PC-3 (cell line): ENCODE measurements at regions not wholly inside any gene's neighbourhood (a gene's known extent, or its start where the extent isn't known, plus 50 kb on each side); places are given as distances from the start of the nearest gene placed in this dataset.
"Not testable (repeated sequence)": the region's sequence is repeated elsewhere in the genome, so short reads cannot be mapped to it uniquely, and the experiment has no call there.

Source experiments
- ATAC-seq: fragments of 200-7000 bp; cut with Tn5 transposase; 2 replicates; pipeline ENCODE4 v1.9.1; 2020; ENCODE audit warnings: mild to moderate bottlenecking, moderate library complexity
- BruUV-seq: library from RNA; stranded (reverse); fragments of 400-500 nt; replicated peaks from 2 replicates; lab custom pipeline; 2021; lab: Mats Ljungman, UMichigan
- CTCF ChIA-PET: fragments of 300-600 bp; sonication (Branson Sonifier 250); formaldehyde crosslinking; loops from one replicate; lab custom pipeline; 2022; ENCODE audit warnings: antibody characterized with exemption; lab: Charles Lee
- POLR2A ChIA-PET: fragments of 300-600 bp; sonication (Branson Sonifier 250); formaldehyde crosslinking; loops from one replicate; lab custom pipeline; 2022; ENCODE audit warnings: antibody characterized with exemption; ENCODE audit not compliant: unreplicated experiment; lab: Charles Lee
- DNase-seq: peaks from one replicate; pipeline ENCODE4 v3.0.0-alpha.2; 2015
- H2AFZ ChIP-seq: fragments of 300-600 bp; sonication (generic); 2 replicates; pipeline ENCODE4 v1.6.0; 2016; ENCODE audit warnings: antibody characterized with exemption, low read length
- H3F3A ChIP-seq: fragments of 300-600 bp; sonication (generic); one replicate; pipeline ENCODE4 v1.6.0; 2017; ENCODE audit warnings: antibody characterized with exemption, low read length, control low read depth, mild to moderate bottlenecking; ENCODE audit not compliant: unreplicated experiment
- H3K27ac ChIP-seq: fragments of 300-600 bp; sonication (generic); 2 replicates; pipeline ENCODE4 v1.5.1; 2016; ENCODE audit warnings: mild to moderate bottlenecking, low read length
- H3K27me3 ChIP-seq: fragments of 300-600 bp; sonication (generic); 2 replicates; pipeline ENCODE4 v1.6.1; 2016; ENCODE audit warnings: low read length, mixed read lengths
- H3K36me3 ChIP-seq: fragments of 300-600 bp; sonication (generic); 2 replicates; pipeline ENCODE4 v1.6.1; 2016; ENCODE audit warnings: low read depth, mixed run types, low read length, mixed read lengths
- H3K4me1 ChIP-seq: fragments of 300-600 bp; sonication (generic); 2 replicates; pipeline ENCODE4 v1.5.1; 2016; ENCODE audit warnings: low read length; ENCODE audit not compliant: insufficient read depth
- H3K4me2 ChIP-seq: fragments of 300-600 bp; sonication (generic); 2 replicates; pipeline ENCODE4 v1.6.0; 2016; ENCODE audit warnings: low read length
- H3K4me3 ChIP-seq: fragments of 300-600 bp; sonication (generic); 2 replicates; pipeline ENCODE4 v1.5.1; 2016; ENCODE audit warnings: mild to moderate bottlenecking, low read length, mixed read lengths
- H3K79me2 ChIP-seq: fragments of 300-600 bp; sonication (generic); 2 replicates; pipeline ENCODE4 v1.6.1; 2017; ENCODE audit warnings: low read length, mixed read lengths
- H3K9ac ChIP-seq: fragments of 300-600 bp; sonication (generic); 2 replicates; pipeline ENCODE4 v1.6.0; 2016; ENCODE audit warnings: mild to moderate bottlenecking, low read length
- H3K9me2 ChIP-seq: fragments of 300-600 bp; sonication (generic); replicated peaks from 2 replicates; pipeline ENCODE4 v1.6.1; 2016; ENCODE audit warnings: mixed run types, low read length, mixed read lengths
- H3K9me3 ChIP-seq: fragments of 300-600 bp; sonication (generic); 2 replicates; pipeline ENCODE4 v1.6.1; 2016; ENCODE audit warnings: low read length, mixed read lengths
- H4K20me1 ChIP-seq: fragments of 300-600 bp; sonication (generic); 2 replicates; pipeline ENCODE4 v1.6.1; 2016; ENCODE audit warnings: low read length, mixed read lengths
- EZH2 ChIP-seq: fragments of 300-600 bp; sonication (generic); IDR thresholded peaks from one replicate; pipeline ENCODE4 v1.6.1; 2017; ENCODE audit warnings: antibody characterized with exemption, mild to moderate bottlenecking, low read length; ENCODE audit not compliant: unreplicated experiment
- EZH2phosphoT487 ChIP-seq: fragments of 300-600 bp; sonication (generic); IDR thresholded peaks from 2 replicates; pipeline ENCODE4 v1.6.1; 2018; ENCODE audit warnings: mild to moderate bottlenecking, antibody characterized with exemption, low read length, borderline replicate concordance
- intact Hi-C: fragments of 100-400 bp; cut with micrococcal nuclease; formaldehyde crosslinking; loops from 2 replicates; pipeline ENCODE4 v1.9.0; 2023
- TF ChIP-seq, protein P1 (sequence below): fragments of 300-600 bp; sonication (generic); conservative IDR thresholded peaks from 2 replicates; pipeline ENCODE4 v1.5.1; 2017; ENCODE audit warnings: antibody characterized with exemption, low read depth, mild to moderate bottlenecking, low read length

DNA sequence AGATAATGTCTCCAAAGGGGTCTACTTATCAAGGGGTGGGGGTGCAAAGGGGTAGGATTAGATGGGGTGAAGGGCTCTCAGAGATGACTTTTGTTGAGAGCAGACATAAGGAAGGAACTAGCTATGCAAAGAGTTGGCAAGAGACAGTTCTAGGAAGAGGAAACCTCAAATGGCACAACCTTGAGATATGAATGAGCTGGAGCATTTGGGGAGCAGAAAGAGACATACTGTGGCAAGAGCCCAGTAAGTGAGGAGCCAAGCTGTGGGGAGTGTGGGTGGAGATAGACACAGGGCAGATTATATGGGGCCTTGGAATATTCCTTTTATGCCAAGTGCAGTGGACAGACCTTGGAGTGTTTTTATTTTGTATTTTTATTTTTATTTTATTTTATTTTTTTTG lies 84.8 kb upstream of the BTG3 start:
- TF ChIP-seq EZH2phosphoT487 (no peak), EZH2 (no peak)
- TF ChIP-seq, protein P1, sequence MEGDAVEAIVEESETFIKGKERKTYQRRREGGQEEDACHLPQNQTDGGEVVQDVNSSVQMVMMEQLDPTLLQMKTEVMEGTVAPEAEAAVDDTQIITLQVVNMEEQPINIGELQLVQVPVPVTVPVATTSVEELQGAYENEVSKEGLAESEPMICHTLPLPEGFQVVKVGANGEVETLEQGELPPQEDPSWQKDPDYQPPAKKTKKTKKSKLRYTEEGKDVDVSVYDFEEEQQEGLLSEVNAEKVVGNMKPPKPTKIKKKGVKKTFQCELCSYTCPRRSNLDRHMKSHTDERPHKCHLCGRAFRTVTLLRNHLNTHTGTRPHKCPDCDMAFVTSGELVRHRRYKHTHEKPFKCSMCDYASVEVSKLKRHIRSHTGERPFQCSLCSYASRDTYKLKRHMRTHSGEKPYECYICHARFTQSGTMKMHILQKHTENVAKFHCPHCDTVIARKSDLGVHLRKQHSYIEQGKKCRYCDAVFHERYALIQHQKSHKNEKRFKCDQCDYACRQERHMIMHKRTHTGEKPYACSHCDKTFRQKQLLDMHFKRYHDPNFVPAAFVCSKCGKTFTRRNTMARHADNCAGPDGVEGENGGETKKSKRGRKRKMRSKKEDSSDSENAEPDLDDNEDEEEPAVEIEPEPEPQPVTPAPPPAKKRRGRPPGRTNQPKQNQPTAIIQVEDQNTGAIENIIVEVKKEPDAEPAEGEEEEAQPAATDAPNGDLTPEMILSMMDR: no peak
- no peaks in the 10 kb centered on the region for H3K9me2 ChIP-seq
- no peak overlapping the region for H3K9ac ChIP-seq
- intact Hi-C loops: no loop called here
- H3F3A ChIP-seq: no peaks in the 10 kb centered on the region
- no peaks in the 10 kb centered on the region for H4K20me1 ChIP-seq
- H3K4me3 ChIP-seq: no peak overlapping the region
- 0 out of 2 replicates have a peak, but pooled peaks cover 3% of the 10 kb centered on the region for H3K9me3 ChIP-seq
- no peak overlapping the region for H3K27ac ChIP-seq
- POLR2A ChIA-PET: no interaction called here
- H3K4me1 ChIP-seq: no peaks in the 10 kb centered on the region
- no peaks in the 10 kb centered on the region for H3K79me2 ChIP-seq
- no peak overlapping the region for H3K4me2 ChIP-seq
- H2AFZ ChIP-seq: no peak overlapping the region
- H3K27me3 ChIP-seq: no peaks in the 10 kb centered on the region
- ATAC-seq (no peak), DNase-seq (no peak)
- CTCF ChIA-PET: interaction anchor here (0.7 kb wide), 1 partner anchor 178 kb away, joined by 3 read pairs; no protein-coding TSS in a partner anchor
- BruUV-seq: no TSS peak
- no peaks in the 10 kb centered on the region for H3K36me3 ChIP-seq

DNA sequence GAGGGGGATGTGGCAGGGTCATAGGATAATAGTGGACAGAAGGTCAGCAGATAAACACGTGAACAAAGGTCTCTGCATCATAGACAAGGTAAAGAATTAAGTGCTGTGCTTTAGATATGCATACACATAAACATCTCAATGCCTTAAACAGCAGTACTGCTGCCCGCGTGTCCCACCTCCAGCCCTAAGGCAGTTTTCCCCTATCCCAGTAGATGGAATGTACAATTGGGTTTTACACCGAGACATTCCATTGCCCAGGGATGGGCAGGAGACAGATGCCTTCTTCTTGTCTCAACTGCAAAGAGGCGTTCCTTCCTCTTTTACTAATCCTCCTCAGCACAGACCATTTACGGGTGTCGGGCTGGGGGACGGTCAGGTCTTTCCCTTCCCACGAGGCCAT lies 81.7 kb upstream of the BTG3 start:
- POLR2A ChIA-PET: not testable (repeated sequence)

DNA sequence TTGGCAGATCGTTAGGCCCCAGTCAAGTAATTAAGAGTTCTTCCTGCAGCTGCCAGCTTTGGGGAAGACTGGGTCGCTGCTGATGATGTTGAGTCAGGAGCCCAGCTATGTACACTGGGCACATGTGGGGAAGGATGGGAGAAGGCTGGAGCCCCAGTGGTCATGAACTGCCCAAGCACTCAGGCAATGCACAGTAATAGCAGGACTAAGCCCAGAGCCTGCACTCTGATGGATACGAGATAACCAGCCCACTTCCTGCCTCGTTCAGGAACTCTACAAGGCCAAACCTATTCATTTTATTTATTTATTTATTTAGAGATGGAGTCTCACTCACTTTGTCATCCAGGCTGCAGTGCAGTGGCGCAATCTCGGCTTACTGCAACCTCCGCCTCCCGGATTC lies 81.1 kb upstream of the BTG3 start:
- H3K27me3 ChIP-seq: no peaks in the 10 kb centered on the region
- no TSS peak for BruUV-seq
- DNase-seq (no peak), ATAC-seq (no peak)
- no peaks in the 10 kb centered on the region for H3K36me3 ChIP-seq
- no peak overlapping the region for H3K4me3 ChIP-seq
- H4K20me1 ChIP-seq: no peaks in the 10 kb centered on the region
- no peaks in the 10 kb centered on the region for H3K9me2 ChIP-seq
- H2AFZ ChIP-seq: no peak overlapping the region
- intact Hi-C loops: no loop called here
- no peaks in the 10 kb centered on the region for H3K79me2 ChIP-seq
- CTCF ChIA-PET: no interaction called here
- POLR2A ChIA-PET: no interaction called here
- TF ChIP-seq EZH2phosphoT487 (no peak), EZH2 (no peak)
- TF ChIP-seq, protein P1: no peak
- no peaks in the 10 kb centered on the region for H3K9me3 ChIP-seq
- no peaks in the 10 kb centered on the region for H3F3A ChIP-seq
- H3K4me2 ChIP-seq: no peak overlapping the region
- H3K9ac ChIP-seq: no peak overlapping the region
- H3K4me1 ChIP-seq: peaks cover 22% of the 10 kb centered on the region
- no peak overlapping the region for H3K27ac ChIP-seq

More for the DNA sequence above, 81.7 kb upstream of the BTG3 start:
- H3K9ac ChIP-seq, H3K27ac ChIP-seq, H3K4me3 ChIP-seq, H3K9me2 ChIP-seq, H3K27me3 ChIP-seq, BruUV-seq, H3F3A ChIP-seq, H3K79me2 ChIP-seq, H3K9me3 ChIP-seq, H3K36me3 ChIP-seq, H2AFZ ChIP-seq, intact Hi-C loops, H3K4me2 ChIP-seq, H4K20me1 ChIP-seq, CTCF ChIA-PET, ATAC-seq, DNase-seq: not testable (repeated sequence)
- peaks cover 17% of the 10 kb centered on the region for H3K4me1 ChIP-seq
